HCT116 (cell line): ENCODE measurements at regions not wholly inside any gene's neighbourhood (a gene's known extent, or its start where the extent isn't known, plus 50 kb on each side); places are given as distances from the start of the nearest gene placed in this dataset.

Experiments used
- ATAC-seq: fragments of 200-7000 bp; cut with Tn5 transposase; 2 replicates; pipeline ENCODE4 v1.9.1; 2020; ENCODE audit warnings: mild to moderate bottlenecking, moderate library complexity
- BruUV-seq: library from RNA; stranded (reverse); fragments of 400-500 nt; replicated peaks from 2 replicates; lab custom pipeline; 2021; lab: Mats Ljungman, UMichigan
- CTCF ChIA-PET: fragments of 300-600 bp; sonication (Branson Sonifier 250); formaldehyde crosslinking; loops from one replicate; lab custom pipeline; 2021; ENCODE audit warnings: antibody characterized with exemption; lab: Charles Lee
- POLR2A ChIA-PET: fragments of 300-600, 350-600 bp; sonication (Branson Sonifier 250); formaldehyde crosslinking; loops from one replicate; lab custom pipeline; 2021; ENCODE audit warnings: antibody characterized with exemption; lab: Charles Lee
- RAD21 ChIA-PET, 2 experiments: fragments of 300-600 bp; sonication (Branson Sonifier 250); formaldehyde crosslinking; loops; one replicate each; lab custom pipeline; 2023; ENCODE audit warnings: low total read pairs in 2 of 2; ENCODE audit not compliant: uncharacterized antibody in 2 of 2, unreplicated experiment in 2 of 2, low non-redundant PET in 1 of 2; lab: Charles Lee
- DNase-seq: peaks from one replicate; pipeline ENCODE4 v3.0.0-alpha.2; 2010; ENCODE audit warnings: low read depth, low spot score
- H2AFZ ChIP-seq: fragments of 200-600 bp; shearing (Covaris generic), sonication (generic); 2 replicates; pipeline ENCODE4 v1.6.1; 2017; ENCODE audit warnings: low read depth, mixed run types, mixed read lengths, antibody characterized with exemption, low read length; ENCODE audit not compliant: poor library complexity, severe bottlenecking
- H3K27ac ChIP-seq: 2 replicates; pipeline ENCODE4 v1.5.1; 2012; ENCODE audit warnings: low read depth, low read length
- H3K27me3 ChIP-seq: fragments of 200-600 bp; sonication (generic); 2 replicates; pipeline ENCODE4 v1.6.1; 2016; ENCODE audit warnings: mixed run types, low read length, mixed read lengths; ENCODE audit not compliant: insufficient read depth
- H3K36me3 ChIP-seq, 2 experiments: fragments of 200-500 bp in 1 of 2; fragments of 200-600 bp in 1 of 2; sonication (Bioruptor generic) in 1 of 2; sonication (generic) in 1 of 2; 2 replicates each; pipeline versions ENCODE4 v1.5.1 to v1.6.1; 2014 to 2016; ENCODE audit warnings: low read length in 2 of 2, inconsistent platforms in 1 of 2, mixed read lengths in 1 of 2, mixed run types in 1 of 2; ENCODE audit not compliant: insufficient read depth in 2 of 2, control insufficient read depth in 1 of 2
- H3K4me1 ChIP-seq, 2 experiments: fragments of 200-600 bp in 1 of 2; sonication (generic) in 1 of 2; 2 replicates each; pipeline versions ENCODE4 v1.5.1 to v1.6.1; 2012 to 2017; ENCODE audit warnings: low read length in 2 of 2, inconsistent platforms in 1 of 2, mild to moderate bottlenecking in 1 of 2, mixed read lengths in 1 of 2, mixed run types in 1 of 2, moderate library complexity in 1 of 2; ENCODE audit not compliant: insufficient read depth in 2 of 2, control insufficient read depth in 1 of 2
- H3K4me2 ChIP-seq: fragments of 200-600 bp; sonication (generic); 2 replicates; pipeline ENCODE4 v1.6.1; 2017; ENCODE audit warnings: mixed run types, low read length, mixed read lengths
- H3K4me3 ChIP-seq, 2 experiments: fragments of 200-600 bp in 1 of 2; sonication (generic) in 1 of 2; replicated peaks in 1 of 2; 2 replicates each; pipeline ENCODE4 v1.5.1; 2011 to 2016; ENCODE audit warnings: low read length in 2 of 2, control low read depth in 1 of 2, low read depth in 1 of 2, mild to moderate bottlenecking in 1 of 2, mixed read lengths in 1 of 2, mixed run types in 1 of 2
- H3K79me2 ChIP-seq: fragments of 200-600 bp; sonication (generic); 2 replicates; pipeline ENCODE4 v1.6.1; 2017; ENCODE audit warnings: mild to moderate bottlenecking, mixed run types, low read length, moderate library complexity, mixed read lengths; ENCODE audit not compliant: insufficient read depth
- H3K9ac ChIP-seq: fragments of 200-600 bp; sonication (generic); 2 replicates; pipeline ENCODE4 v1.6.1; 2016; ENCODE audit warnings: low read length, mixed read lengths
- H3K9me2 ChIP-seq: fragments of 200-600 bp; sonication (generic), shearing (Covaris generic); 2 replicates; pipeline ENCODE4 v1.6.1; 2017; ENCODE audit warnings: mixed run types, mild to moderate bottlenecking, moderate library complexity; ENCODE audit not compliant: insufficient read depth
- H3K9me3 ChIP-seq, 2 experiments: fragments of 200-500 bp in 1 of 2; fragments of 200-600 bp in 1 of 2; sonication (Bioruptor generic) in 1 of 2; sonication (generic) in 1 of 2; 2 replicates each; pipeline ENCODE4 v1.6.1; 2014 to 2017; ENCODE audit warnings: low read length in 2 of 2, mixed read lengths in 2 of 2, inconsistent platforms in 1 of 2, low read depth in 1 of 2, mild to moderate bottlenecking in 1 of 2, mixed run types in 1 of 2, moderate library complexity in 1 of 2; ENCODE audit not compliant: control insufficient read depth in 1 of 2, insufficient read depth in 1 of 2
- H4K20me1 ChIP-seq: fragments of 200-600 bp; sonication (generic), shearing (Covaris generic); 2 replicates; pipeline ENCODE4 v1.6.1; 2017; ENCODE audit warnings: mixed run types, mild to moderate bottlenecking, moderate library complexity; ENCODE audit not compliant: insufficient read depth
- ELF1 ChIP-seq: IDR thresholded peaks from 2 replicates; pipeline ENCODE4 v1.6.1; 2012; ENCODE audit warnings: low read depth, borderline replicate concordance
- EZH2 ChIP-seq: fragments of 200-600 bp; sonication (generic); IDR thresholded peaks from 2 replicates; pipeline ENCODE4 v1.6.1; 2017; ENCODE audit warnings: antibody characterized with exemption, mixed run types
- EZH2phosphoT487 ChIP-seq: fragments of 200-600 bp; IDR thresholded peaks from 2 replicates; pipeline ENCODE4 v1.6.1; 2018; ENCODE audit warnings: antibody characterized with exemption, borderline replicate concordance
- FOSL1 ChIP-seq: IDR thresholded peaks from 2 replicates; pipeline ENCODE4 v1.6.1; 2012; ENCODE audit warnings: low read depth
- RAD21 ChIP-seq: IDR thresholded peaks from 2 replicates; pipeline ENCODE4 v1.6.1; 2012; ENCODE audit warnings: low read depth, mild to moderate bottlenecking
- SIN3A ChIP-seq: IDR thresholded peaks from 2 replicates; pipeline ENCODE4 v1.6.1; 2012; ENCODE audit warnings: low read depth
- SP1 ChIP-seq: IDR thresholded peaks from 2 replicates; pipeline ENCODE4 v1.6.1; 2012; ENCODE audit warnings: low read depth
- ZNF274 ChIP-seq: fragments of 200-500 bp; sonication (Bioruptor generic); IDR thresholded peaks from 2 replicates; pipeline ENCODE4 v1.6.1; 2014; ENCODE audit warnings: mild to moderate bottlenecking, low read depth, low read length, inconsistent platforms
- intact Hi-C: fragments of 100-400 bp; cut with micrococcal nuclease; formaldehyde crosslinking; loops from 2 replicates; pipeline ENCODE4 v1.10.0; 2022
- TF ChIP-seq, protein P1 (sequence below): IDR thresholded peaks from 2 replicates; pipeline ENCODE4 v1.6.1; 2012
- TF ChIP-seq, protein P2 (sequence below): IDR thresholded peaks from 2 replicates; pipeline ENCODE4 v1.6.1; 2012; ENCODE audit warnings: low read depth

DNA sequence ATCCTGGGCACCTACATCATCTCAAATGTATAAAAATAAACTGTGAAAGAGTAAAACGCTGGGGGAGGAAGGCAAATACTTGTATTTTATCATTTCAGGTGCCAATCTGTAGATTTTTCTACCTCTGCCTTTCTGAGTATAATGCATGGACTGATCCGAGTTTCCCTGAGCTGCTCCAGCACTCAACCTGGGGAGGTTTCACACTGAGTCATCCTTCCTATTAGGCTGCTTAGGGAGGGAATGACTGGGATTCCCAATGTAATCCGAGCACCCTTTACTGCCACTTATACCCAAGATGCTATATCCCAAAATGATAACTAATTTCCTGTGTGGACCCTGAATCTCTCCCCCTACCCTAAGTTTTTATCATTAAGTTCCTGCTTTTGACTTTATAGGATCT is 126.6 kb downstream of the HNRNPD start:
- Histone ChIP-seq H3K4me3 (no peak overlapping the region), H3K27ac (no peak overlapping the region), H3K4me2 (no peak overlapping the region), H3K9me2 (no peaks in the 10 kb centered on the region), H3K9me3 (no peaks in the 10 kb centered on the region), H2AFZ (no peak overlapping the region), H3K36me3 (no peaks in the 10 kb centered on the region), H3K27me3 (peaks cover 36% of the 10 kb centered on the region), H3K4me1 (no peaks in the 10 kb centered on the region), H3K9ac (no peak overlapping the region), H4K20me1 (no peaks in the 10 kb centered on the region), H3K79me2 (no peaks in the 10 kb centered on the region)
- ChIA-PET POLR2A (no interaction called here), RAD21 (no interaction called here), CTCF (interaction anchor here (1.0 kb wide), 1 partner anchor 21 kb away, joined by 4 read pairs; no protein-coding TSS in a partner anchor)
- intact Hi-C loops, result no loop called here
- TF ChIP-seq SIN3A (no peak), RAD21 (no peak), ZNF274 (no peak), EZH2 (no peak), FOSL1 (no peak), EZH2phosphoT487 (no peak), SP1 (no peak), ELF1 (no peak)
- TF ChIP-seq, protein P1, sequence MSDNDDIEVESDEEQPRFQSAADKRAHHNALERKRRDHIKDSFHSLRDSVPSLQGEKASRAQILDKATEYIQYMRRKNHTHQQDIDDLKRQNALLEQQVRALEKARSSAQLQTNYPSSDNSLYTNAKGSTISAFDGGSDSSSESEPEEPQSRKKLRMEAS, result no peak
- TF ChIP-seq, protein P2, sequence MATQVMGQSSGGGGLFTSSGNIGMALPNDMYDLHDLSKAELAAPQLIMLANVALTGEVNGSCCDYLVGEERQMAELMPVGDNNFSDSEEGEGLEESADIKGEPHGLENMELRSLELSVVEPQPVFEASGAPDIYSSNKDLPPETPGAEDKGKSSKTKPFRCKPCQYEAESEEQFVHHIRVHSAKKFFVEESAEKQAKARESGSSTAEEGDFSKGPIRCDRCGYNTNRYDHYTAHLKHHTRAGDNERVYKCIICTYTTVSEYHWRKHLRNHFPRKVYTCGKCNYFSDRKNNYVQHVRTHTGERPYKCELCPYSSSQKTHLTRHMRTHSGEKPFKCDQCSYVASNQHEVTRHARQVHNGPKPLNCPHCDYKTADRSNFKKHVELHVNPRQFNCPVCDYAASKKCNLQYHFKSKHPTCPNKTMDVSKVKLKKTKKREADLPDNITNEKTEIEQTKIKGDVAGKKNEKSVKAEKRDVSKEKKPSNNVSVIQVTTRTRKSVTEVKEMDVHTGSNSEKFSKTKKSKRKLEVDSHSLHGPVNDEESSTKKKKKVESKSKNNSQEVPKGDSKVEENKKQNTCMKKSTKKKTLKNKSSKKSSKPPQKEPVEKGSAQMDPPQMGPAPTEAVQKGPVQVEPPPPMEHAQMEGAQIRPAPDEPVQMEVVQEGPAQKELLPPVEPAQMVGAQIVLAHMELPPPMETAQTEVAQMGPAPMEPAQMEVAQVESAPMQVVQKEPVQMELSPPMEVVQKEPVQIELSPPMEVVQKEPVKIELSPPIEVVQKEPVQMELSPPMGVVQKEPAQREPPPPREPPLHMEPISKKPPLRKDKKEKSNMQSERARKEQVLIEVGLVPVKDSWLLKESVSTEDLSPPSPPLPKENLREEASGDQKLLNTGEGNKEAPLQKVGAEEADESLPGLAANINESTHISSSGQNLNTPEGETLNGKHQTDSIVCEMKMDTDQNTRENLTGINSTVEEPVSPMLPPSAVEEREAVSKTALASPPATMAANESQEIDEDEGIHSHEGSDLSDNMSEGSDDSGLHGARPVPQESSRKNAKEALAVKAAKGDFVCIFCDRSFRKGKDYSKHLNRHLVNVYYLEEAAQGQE, result no peak
- ATAC-seq (no peak), DNase-seq (no peak)
- no TSS peak for BruUV-seq
